GM10847 (cell line): ENCODE measurements at regions not wholly inside any gene's neighbourhood (a gene's known extent, or its start where the extent isn't known, plus 50 kb on each side); places are given as distances from the start of the nearest gene placed in this dataset.

ENCODE experiments used
- POLR2A ChIP-seq: IDR thresholded peaks from 2 replicates; pipeline ENCODE4 v1.6.1; 2011; ENCODE audit not compliant: insufficient read length; ENCODE audit errors: extremely low read depth

DNA sequence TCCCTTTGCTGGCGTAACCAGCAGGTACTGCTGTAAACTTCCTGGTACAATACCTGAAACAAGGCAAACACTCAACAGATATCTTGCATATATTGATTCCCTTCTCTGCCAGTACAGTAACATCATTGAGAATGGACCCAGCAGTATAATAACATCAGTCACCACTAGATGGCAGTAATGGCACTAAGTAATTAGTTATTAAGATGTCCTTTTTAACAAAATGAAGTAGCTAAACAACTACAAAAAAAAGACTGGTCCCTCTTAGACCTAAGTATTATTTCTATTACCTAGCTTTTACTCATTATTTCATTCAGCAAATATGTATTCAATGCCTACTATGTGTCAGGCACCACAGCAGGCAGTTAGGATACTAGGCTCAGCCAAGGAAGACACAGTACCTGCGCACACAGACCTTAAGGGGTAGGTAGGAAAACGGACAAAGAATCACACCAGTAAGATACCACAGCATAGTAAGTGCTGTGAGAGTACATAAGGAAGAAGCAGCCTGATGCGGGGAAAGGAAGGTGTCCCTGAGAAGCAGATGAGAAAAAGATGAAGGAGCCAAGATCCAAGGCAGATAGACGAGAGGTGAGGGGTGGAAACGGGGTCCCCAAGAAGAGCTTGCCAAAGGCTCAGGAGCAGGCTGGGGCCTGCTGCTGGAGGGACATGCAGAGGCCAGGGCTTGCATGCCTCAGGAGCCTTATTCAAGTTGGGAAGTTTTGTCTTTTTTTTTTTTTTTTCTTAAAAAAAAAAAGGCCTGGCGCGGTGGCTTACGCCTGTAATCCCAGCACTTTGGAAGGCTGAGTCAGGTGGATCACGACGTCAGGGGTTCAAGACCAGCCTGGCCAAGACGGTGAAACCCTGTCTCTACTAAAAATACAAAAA, 102.7 kb upstream of the CHD2 start:
- TF ChIP-seq POLR2A, result no peak

DNA sequence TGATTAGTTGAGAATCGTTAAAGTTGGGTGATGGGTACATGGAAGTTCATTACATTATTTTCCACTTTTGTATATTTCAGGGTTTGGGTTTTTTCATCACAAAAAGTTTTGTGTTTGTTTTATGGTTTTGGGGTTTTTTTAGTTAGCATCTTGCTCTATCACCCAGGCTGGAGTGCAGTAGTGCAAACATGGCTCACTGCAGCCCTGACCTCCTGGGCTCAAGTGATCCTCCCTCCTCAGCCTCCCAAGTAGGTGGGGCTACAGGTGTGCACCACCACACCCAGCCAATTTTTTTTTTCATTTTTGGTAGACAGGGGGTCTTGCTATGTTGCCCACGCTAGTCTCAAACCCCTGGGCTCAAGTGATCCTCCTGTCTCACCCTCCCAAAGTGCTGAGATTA, 100.1 kb upstream of the CHD2 start:
- TF ChIP-seq POLR2A, result no peak

DNA sequence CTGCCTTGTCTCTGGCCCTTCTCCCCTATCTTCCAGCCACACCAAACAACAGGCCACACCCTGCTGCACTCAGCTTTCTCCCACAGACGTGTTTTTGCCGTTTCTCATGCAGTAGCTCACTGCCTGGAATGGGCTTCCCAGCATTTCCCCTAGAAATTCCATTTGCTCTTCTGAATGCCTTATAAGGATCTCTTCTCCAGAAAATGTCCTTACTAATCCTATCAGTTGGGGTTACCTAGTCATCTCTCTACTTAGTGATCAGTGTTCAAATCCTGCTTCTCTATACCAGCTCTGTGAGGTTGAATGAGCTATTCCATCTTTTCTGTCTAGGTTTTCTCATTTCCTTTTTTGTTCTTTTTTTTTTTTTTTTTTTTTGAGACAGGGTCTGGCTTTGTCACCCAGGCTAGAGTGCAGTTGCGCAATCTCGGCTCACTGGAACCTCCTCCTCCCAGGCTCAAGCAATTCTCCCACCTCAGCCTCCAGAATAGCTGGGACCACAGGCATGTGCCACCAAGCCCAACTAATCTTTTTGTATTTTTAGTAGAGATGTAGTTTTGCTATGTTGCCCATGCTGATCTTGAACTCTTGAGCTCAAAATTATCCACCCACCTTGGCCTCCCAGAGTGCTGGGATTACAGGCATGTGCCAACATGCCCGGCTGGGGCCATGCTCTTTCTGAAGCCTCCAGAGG, 98.2 kb upstream of the CHD2 start:
- no peak for TF ChIP-seq POLR2A

DNA sequence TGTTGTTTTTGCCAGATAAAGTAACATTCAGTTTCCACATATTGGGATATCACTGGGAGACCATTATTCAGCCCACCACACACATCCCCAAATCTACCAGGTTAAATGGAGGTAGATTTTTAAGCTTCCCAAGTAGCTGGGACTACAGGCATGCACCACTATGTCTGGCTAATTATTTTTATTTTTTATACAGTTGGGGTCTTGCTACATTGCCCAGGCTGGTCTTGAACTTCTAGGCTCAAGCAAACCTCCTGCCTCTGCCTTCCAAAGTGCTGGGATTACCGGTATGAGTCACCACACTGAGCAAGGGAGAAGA, 96.6 kb upstream of the CHD2 start:
- TF ChIP-seq POLR2A, result no peak

DNA sequence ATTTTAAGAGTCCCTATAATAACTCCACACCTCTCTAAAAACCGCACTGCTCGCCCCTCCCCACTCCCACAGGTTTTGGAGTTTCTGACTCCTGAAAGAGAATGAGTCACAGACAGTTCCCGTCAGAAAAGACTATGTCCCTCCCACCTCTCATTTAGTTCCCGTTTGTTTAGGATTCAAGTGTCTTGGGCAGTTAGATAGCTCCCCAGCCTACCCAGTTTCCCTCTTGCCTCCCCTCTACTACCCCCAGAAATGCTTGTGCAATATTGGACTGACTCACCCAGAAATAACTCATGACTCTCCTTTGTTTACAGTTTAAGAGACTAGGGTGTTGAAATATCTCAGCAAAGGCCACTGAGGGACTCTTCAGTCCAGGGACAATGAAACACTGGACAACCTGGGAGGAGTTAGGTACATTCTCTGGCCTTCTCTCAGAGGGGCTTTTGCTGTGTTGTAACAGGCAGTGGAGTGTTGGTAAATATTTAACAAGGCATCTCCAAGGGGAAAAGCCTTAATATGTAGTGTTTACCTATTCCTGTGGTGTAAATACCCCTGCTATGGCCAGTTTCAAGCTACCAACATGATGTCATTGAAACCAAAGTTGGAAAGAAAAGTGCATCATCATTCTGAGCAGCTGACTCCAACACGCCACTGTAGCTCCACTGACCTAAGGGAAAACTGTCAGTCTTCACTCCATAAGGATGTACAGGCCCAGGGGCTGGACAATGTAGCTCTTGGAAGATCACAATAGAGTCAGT, 96.1 kb upstream of the CHD2 start:
- TF ChIP-seq POLR2A, result no peak

DNA sequence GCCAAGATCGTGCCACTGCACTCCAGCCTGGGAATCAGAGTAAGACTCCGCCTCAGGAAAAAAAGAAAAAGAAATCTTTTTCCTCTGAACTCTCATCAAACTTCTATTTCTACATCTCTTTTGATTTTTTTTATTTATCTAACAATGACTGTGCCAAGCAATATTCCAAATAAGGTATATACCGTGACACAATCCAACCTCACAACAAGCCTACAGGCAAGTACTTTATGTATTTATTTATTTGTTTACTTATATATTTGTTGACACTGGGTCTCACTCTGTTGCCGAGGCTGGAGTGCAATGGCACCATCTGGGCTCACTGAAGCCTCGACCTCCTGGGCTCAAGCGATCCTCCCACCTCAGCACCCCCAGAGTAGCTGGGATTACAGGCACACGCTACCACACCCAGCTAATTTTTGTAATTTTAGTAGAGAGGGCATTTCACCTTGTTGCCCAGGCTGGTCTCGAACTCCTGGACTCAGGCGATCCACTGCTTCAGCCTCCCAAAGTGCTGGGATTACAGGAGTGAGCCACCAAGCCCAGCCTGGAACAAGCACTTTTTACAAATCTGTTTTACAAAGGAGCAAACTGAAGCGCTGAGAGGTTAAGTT, 94.9 kb upstream of the CHD2 start:
- TF ChIP-seq POLR2A, result no peak

DNA sequence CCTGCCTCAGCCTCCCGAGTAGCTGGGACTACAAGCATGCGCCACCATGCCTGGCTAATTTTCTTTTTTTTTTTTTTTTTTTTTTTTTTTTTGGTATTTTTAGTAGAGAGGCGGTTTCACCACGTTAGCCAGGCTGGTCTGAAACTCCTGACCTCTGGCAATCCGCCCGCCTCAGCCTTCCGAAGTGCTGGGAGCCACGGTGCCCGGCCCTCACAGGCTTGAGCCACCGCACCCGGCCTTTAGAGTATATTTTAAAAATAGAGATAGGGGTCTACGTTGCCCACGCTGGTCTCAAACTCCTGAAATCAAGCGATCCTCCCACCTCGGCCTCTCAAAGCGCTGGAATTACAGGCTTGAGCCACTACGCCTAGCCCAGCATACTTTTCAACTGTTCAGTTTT, 93.4 kb upstream of the CHD2 start:
- TF ChIP-seq POLR2A, result no peak

DNA sequence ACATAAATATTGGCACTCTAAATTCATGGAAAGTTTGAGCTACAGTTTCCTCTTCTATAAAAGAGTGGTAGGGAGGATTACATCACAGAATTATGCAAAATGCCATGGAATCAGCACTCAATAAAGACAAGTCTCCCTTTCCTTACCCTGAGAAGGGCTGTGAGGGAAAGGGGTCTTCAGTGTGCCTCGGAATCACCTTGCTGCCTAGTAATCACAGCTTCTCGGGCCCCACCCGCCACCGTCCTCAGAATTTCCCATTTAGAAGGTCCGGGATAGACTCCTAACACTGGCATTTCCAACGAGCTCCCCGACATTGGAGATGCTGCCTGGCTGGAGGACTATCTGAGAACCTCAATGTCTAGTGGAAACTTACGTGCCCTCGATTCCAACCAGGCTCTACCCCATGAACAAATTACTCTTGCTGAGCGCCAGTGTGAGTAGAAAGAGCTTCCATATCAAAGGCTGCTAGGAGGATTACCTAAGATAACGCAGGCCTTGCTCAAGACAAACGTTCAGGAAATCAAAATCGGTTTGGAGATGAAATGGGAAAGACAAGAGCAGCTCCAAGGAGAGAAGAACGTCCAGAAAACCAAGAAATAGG, 92.1 kb upstream of the CHD2 start:
- TF ChIP-seq POLR2A, result no peak

DNA sequence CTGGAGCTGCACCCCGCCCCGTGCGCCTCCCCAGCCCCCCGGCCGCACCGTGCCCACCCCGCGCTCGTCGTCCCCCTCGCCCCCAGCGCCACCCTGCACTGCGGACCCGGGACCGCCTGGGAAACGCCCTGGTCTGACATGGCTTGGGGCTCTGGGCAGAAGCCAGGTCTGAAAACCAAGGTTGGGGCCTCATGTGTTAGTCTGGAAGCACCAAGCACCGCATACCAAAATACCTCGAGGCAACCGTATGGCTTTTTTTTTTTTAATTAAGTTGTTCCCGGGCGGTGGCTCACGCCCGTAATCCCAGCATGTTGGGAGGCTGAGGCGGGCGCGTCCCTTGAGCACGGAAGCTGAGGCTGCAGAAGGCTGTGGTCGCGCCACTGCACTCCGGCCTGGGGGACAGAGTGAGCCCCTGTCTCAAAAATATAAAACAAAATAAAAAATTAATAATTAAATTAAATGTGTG, 91.5 kb upstream of the CHD2 start:
- TF ChIP-seq POLR2A, result no peak

DNA sequence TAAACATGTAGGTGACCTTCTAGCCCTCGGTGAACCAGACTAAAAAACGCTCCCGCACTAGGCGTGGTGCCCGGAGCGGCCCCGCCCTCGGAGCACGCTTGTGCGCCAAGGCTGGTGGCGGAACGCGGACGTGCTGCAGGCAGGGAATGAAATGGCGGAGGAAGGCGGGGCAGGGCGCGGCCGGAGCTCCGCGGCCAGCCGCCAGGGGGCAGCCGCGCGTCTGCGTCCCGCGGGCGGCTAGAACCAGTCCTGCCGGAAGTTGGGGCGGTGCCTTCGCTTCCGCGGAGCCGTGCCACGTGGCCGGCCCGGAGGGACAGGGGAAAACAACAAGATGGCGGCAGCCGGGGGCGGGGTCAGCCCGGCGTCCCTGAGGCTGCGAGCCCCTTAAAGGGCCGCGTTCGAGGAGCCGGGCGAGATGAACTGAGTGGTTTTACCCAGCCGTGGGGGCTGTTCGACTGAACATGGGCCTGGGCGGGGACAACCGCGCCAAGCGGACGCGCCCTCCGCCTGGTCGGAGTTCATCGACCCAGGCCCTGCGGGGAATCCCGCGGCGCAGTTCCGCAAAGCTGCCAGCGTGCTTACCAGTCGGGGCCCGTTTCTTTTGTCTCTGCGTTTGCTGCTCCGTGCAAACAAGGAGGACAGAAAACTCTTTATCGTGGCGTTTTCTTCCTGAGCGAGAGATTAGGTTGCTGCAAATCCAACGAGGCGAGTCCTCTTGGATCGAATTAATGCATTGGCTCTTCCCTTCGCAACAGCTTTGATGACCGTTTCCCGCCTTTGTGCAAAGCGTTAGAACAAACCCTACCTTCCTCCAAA, 90.9 kb upstream of the CHD2 start:
- TF ChIP-seq POLR2A, result peak; percentile 73

DNA sequence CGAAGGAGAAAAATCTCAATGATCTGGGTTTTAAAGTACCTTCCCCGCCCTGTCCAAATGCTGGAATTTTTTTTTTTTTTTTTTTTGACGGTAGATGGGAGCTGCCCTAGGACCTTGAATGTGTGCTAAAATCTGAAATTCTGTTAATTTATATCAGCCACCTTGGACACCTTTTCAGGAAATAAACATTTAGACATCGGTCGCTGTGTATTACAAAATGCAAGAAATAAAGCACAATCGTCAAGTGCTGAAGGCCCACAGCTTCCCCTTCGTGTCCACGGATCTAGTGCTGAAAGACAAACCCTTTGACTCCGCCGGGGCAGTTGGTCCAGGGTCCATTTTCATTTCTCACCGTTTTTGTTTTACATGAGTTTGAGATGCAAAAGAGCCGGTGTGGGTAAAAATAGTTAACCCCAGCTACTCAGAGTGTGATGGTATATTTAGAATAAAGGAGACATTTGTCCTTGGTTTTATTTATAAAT, 90.2 kb upstream of the CHD2 start:
- TF ChIP-seq POLR2A, result peak; percentile 58

DNA sequence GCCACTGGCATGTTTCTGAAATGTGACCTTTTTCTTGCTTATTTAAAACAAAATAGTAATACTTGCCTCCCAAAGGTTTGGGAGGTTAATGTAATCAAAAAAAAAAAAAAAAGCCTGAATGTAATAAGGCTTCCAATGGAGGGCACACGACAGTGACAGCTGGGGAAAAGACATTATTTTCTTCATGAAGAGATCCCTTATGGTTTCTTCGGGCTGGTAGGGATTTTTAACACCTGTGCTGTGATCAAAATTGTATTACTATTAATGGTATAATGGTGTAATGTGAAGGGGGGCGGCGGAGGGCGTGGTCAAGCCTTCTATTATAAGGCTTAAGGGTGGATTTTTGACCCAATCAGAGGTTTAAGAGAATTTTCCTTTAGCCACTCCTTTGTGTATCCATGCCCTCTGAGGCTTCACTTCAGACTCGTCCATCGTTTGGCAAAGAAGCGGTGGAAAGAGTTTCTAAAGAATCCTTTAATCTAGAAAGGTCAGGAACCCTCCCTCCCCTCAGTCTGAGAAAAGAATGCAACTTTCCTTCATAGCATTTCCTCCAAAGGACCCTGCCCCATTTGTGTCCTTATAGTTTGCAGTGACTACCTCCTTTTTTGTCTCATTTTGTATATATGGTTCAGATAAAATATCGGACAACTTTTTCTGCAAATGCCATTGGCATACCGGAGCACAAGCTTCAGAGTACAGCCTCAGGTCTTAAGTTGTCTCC, 89.5 kb upstream of the CHD2 start:
- TF ChIP-seq POLR2A, result no peak

DNA sequence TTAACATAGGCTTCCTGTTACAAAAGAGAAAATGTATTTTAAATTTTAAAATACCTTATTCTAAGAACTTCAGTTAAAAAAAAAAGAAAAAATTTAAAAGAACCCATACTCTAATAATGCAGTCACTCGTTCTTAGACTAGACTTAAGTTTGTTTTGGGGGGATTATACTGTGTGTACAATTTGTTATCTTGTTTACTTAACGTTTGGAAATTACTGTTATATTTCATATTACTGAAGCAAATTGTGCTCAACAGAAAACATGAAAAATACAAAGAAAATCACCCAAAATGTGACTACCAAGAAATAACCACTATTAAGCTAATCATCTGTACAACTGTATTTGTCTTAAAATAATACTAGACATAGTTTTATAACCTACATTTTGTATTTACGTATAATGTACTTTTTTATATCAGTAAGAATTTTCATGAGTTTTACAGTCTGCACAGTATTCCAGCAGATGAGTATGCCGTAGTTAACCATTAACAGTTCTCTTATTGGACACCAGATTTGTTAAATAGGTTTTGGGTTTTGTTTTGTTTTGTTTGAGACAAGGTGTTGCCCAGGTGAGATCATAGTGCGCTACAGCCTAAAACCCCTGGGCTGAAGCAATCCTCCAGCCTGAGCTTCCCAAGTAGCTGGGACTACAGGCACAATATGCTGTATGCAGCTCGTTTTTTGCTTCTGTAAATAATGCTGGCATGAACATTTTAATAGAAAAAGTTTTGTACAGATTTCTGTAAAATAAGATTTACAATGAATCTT, 88.8 kb upstream of the CHD2 start:
- TF ChIP-seq POLR2A, result no peak
